H9 (cell line): ENCODE measurements at regions not wholly inside any gene's neighbourhood (a gene's known extent, or its start where the extent isn't known, plus 50 kb on each side); places are given as distances from the start of the nearest gene placed in this dataset.

Experiments used
- DNase-seq: peaks from one replicate; pipeline ENCODE4 v3.0.0-alpha.2; 2017
- H2AFZ ChIP-seq: one replicate; pipeline ENCODE4 v1.6.1; 2013; ENCODE audit warnings: mild to moderate bottlenecking, low read length, control low read depth, moderate library complexity
- H2AK5ac ChIP-seq: 2 replicates; pipeline ENCODE4 v1.6.1; 2013; ENCODE audit warnings: low read length, control low read depth, mixed read lengths; ENCODE audit not compliant: insufficient read length
- H2BK120ac ChIP-seq: one replicate; pipeline ENCODE4 v1.6.1; 2013; ENCODE audit warnings: low read depth, mild to moderate bottlenecking, low read length, control low read depth, inconsistent platforms; ENCODE audit not compliant: poor library complexity, severe bottlenecking
- H2BK12ac ChIP-seq: 2 replicates; pipeline ENCODE4 v1.6.1; 2013; ENCODE audit warnings: low read length, control low read depth, mixed read lengths, low read depth; ENCODE audit not compliant: insufficient read length
- H2BK15ac ChIP-seq: 2 replicates; pipeline ENCODE4 v1.6.1; 2013; ENCODE audit warnings: low read depth, low read length, control low read depth
- H2BK20ac ChIP-seq: one replicate; pipeline ENCODE4 v1.6.1; 2013; ENCODE audit warnings: low read depth, mild to moderate bottlenecking, low read length, control low read depth, inconsistent platforms; ENCODE audit not compliant: poor library complexity, severe bottlenecking
- H2BK5ac ChIP-seq: 2 replicates; pipeline ENCODE4 v1.6.1; 2013; ENCODE audit warnings: low read length, control low read depth, mixed read lengths; ENCODE audit not compliant: insufficient read length
- H3K14ac ChIP-seq: 2 replicates; pipeline ENCODE4 v1.6.1; 2013; ENCODE audit warnings: low read length, control low read depth; ENCODE audit not compliant: insufficient read depth
- H3K18ac ChIP-seq: 2 replicates; pipeline ENCODE4 v1.6.1; 2013; ENCODE audit warnings: low read depth, mild to moderate bottlenecking, mixed read lengths, low read length, control low read depth; ENCODE audit not compliant: insufficient read length
- H3K23ac ChIP-seq: 2 replicates; pipeline ENCODE4 v1.6.1; 2013; ENCODE audit warnings: low read length, control low read depth, mixed read lengths, low read depth; ENCODE audit not compliant: insufficient read length
- H3K23me2 ChIP-seq: 2 replicates; pipeline ENCODE4 v1.6.1; 2013; ENCODE audit warnings: low read depth, mild to moderate bottlenecking, mixed read lengths, low read length, control low read depth; ENCODE audit not compliant: insufficient read length, poor library complexity, severe bottlenecking
- H3K27ac ChIP-seq: 2 replicates; pipeline ENCODE4 v1.5.1; 2013; ENCODE audit warnings: low read length, control low read depth, mixed read lengths, low read depth; ENCODE audit not compliant: insufficient read length
- H3K27me3 ChIP-seq: 2 replicates; pipeline ENCODE4 v1.6.1; 2013; ENCODE audit warnings: low read length, control low read depth, inconsistent platforms; ENCODE audit not compliant: insufficient read depth
- H3K4ac ChIP-seq: 2 replicates; pipeline ENCODE4 v1.6.1; 2013; ENCODE audit warnings: low read depth, mild to moderate bottlenecking, control low read depth, inconsistent platforms, low read length, moderate library complexity
- H3K4me1 ChIP-seq: 2 replicates; pipeline ENCODE4 v1.6.1; 2013; ENCODE audit warnings: low read length, control low read depth, inconsistent platforms; ENCODE audit not compliant: insufficient read depth
- H3K4me2 ChIP-seq: 2 replicates; pipeline ENCODE4 v1.6.1; 2013; ENCODE audit warnings: low read length, control low read depth, mixed read lengths; ENCODE audit not compliant: insufficient read length, insufficient read depth
- H3K56ac ChIP-seq: 2 replicates; pipeline ENCODE4 v1.6.1; 2013; ENCODE audit warnings: low read depth, mild to moderate bottlenecking, mixed read lengths, low read length, control low read depth; ENCODE audit not compliant: insufficient read length
- H3K79me1 ChIP-seq: 2 replicates; pipeline ENCODE4 v1.6.1; 2013; ENCODE audit warnings: low read depth, mild to moderate bottlenecking, moderate library complexity, low read length, control low read depth, inconsistent platforms; ENCODE audit not compliant: insufficient read depth, poor library complexity, severe bottlenecking
- H3K79me2 ChIP-seq: 2 replicates; pipeline ENCODE4 v1.6.1; 2013; ENCODE audit warnings: low read length, control low read depth, inconsistent platforms; ENCODE audit not compliant: insufficient read depth
- H3K9ac ChIP-seq: 2 replicates; pipeline ENCODE4 v1.6.1; 2013; ENCODE audit warnings: low read length, control low read depth, mixed read lengths; ENCODE audit not compliant: insufficient read length; ENCODE audit errors: extremely low read depth
- H3K9me3 ChIP-seq: one replicate; pipeline ENCODE4 v1.6.1; 2013; ENCODE audit warnings: low read depth, low read length, inconsistent platforms; ENCODE audit not compliant: control insufficient read depth
- H3T11ph ChIP-seq: one replicate; pipeline ENCODE4 v1.6.1; 2013; ENCODE audit warnings: mild to moderate bottlenecking, low read length, control low read depth, inconsistent platforms
- H4K20me1 ChIP-seq: one replicate; pipeline ENCODE4 v1.6.1; 2013; ENCODE audit not compliant: control insufficient read depth, insufficient read length, insufficient read depth
- H4K5ac ChIP-seq: 2 replicates; pipeline ENCODE4 v1.6.1; 2013; ENCODE audit warnings: low read depth, mild to moderate bottlenecking, mixed read lengths, low read length, control low read depth; ENCODE audit not compliant: insufficient read length
- H4K8ac ChIP-seq: replicated peaks from 2 replicates; pipeline ENCODE4 v1.6.1; 2013; ENCODE audit warnings: low read length, control low read depth, mixed read lengths, low read depth; ENCODE audit not compliant: insufficient read length
- H4K91ac ChIP-seq: 2 replicates; pipeline ENCODE4 v1.6.1; 2013; ENCODE audit warnings: low read depth, mild to moderate bottlenecking, moderate library complexity, mixed read lengths, low read length, control low read depth; ENCODE audit not compliant: insufficient read length
- H3K27ac Mint-ChIP-seq, 3 experiments: 2 replicates in 2 of 3; 3 replicates in 1 of 3; pipeline ENCODE4 v1.8.0; 2020 to 2021; ENCODE audit warnings: mixed read lengths in 3 of 3, mild to moderate bottlenecking in 1 of 3, moderate library complexity in 1 of 3
- H3K27me3 Mint-ChIP-seq: 2 replicates; pipeline ENCODE4 v1.8.0; 2021; ENCODE audit warnings: low read depth, mild to moderate bottlenecking, moderate library complexity, mixed read lengths
- H3K36me3 Mint-ChIP-seq, 3 experiments: 2 replicates in 2 of 3; 3 replicates in 1 of 3; pipeline ENCODE4 v1.8.0; 2020 to 2021; ENCODE audit warnings: low read depth in 3 of 3, mixed read lengths in 3 of 3; ENCODE audit not compliant: insufficient read depth in 1 of 3
- H3K4me1 Mint-ChIP-seq, 2 experiments: 2 replicates each; pipeline ENCODE4 v1.8.0; 2020; ENCODE audit warnings: mixed read lengths in 2 of 2
- H3K4me3 Mint-ChIP-seq, 2 experiments: 2 replicates in 1 of 2; 3 replicates in 1 of 2; pipeline ENCODE4 v1.8.0; 2020 to 2021; ENCODE audit warnings: mild to moderate bottlenecking in 2 of 2, mixed read lengths in 2 of 2, moderate library complexity in 1 of 2
- H3K9me3 Mint-ChIP-seq, 2 experiments: 2 replicates in 1 of 2; 3 replicates in 1 of 2; pipeline ENCODE4 v1.8.0; 2020; ENCODE audit warnings: mild to moderate bottlenecking in 2 of 2, mixed read lengths in 2 of 2, moderate library complexity in 1 of 2
- CTCF ChIP-seq: fragments of 200-600 bp; sonication (generic); conservative IDR thresholded peaks from 3 replicates; pipeline ENCODE4 v1.8.0; 2021; ENCODE audit warnings: antibody characterized with exemption, mild to moderate bottlenecking
- WGBS: extraction: QIAGEN DNeasy Blood & Tissue Kit; methylation state at CpG from one replicate; pipeline ENCODE4 v1.1.7; 2013; ENCODE audit warnings: missing lambda C conversion rate, low lambda C conversion rate, mixed read lengths; ENCODE audit not compliant: insufficient read length; ENCODE audit errors: extremely low coverage; 5-methylcytosine and 5-hydroxymethylcytosine counted together

GRCh38 chr7:156096771-156097538, 284.7 kb upstream of the SHH start:
- no peak overlapping the region for H3K14ac ChIP-seq
- no peaks in the 10 kb centered on the region for H3K9me3 ChIP-seq
- no peak overlapping the region for H2BK5ac ChIP-seq
- Mint-ChIP-seq H3K36me3 (no peaks in the 10 kb centered on the region), H3K27ac (no peak overlapping the region), H3K9me3 (peaks cover 0 to 7% of the 10 kb centered on the region in 2 experiments; a peak in 2 of 5 replicates), H3K4me3 (no peak overlapping the region), H3K27me3 (no peaks in the 10 kb centered on the region; the same call in 1 of the 2 replicates), H3K4me1 (peaks cover 13 to 14% of the 10 kb centered on the region in 2 experiments)
- no peak overlapping the region for H4K8ac ChIP-seq
- no peaks in the 10 kb centered on the region; the same call in 1 of the 2 replicates for H3K27me3 ChIP-seq
- H3K18ac ChIP-seq: no peak overlapping the region
- no peak overlapping the region for H3K23ac ChIP-seq
- H3K79me1 ChIP-seq: no peaks in the 10 kb centered on the region
- H2BK120ac ChIP-seq: no peak overlapping the region
- no peak for DNase-seq
- no peak overlapping the region for H3K9ac ChIP-seq
- no peak for TF ChIP-seq CTCF
- no peak overlapping the region for H3T11ph ChIP-seq
- no peak overlapping the region for H3K4ac ChIP-seq
- no peak overlapping the region for H2AK5ac ChIP-seq
- H4K91ac ChIP-seq: no peak overlapping the region
- H4K20me1 ChIP-seq: no peaks in the 10 kb centered on the region
- WGBS: no CpG with 5 or more reads among the region's 20 CpGs
- no peak overlapping the region for H3K4me2 ChIP-seq
- no peak overlapping the region for H3K27ac ChIP-seq
- H2BK20ac ChIP-seq: no peak overlapping the region
- no peak overlapping the region for H2BK12ac ChIP-seq
- H2AFZ ChIP-seq: no peak overlapping the region
- no peaks in the 10 kb centered on the region for H3K23me2 ChIP-seq
- H3K79me2 ChIP-seq: no peaks in the 10 kb centered on the region
- no peak overlapping the region for H4K5ac ChIP-seq
- H2BK15ac ChIP-seq: no peak overlapping the region
- H3K4me1 ChIP-seq: no peaks in the 10 kb centered on the region
- no peak overlapping the region for H3K56ac ChIP-seq
